ENCODE measurements at regions not wholly inside any gene's neighbourhood (a gene's known extent, or its start where the extent isn't known, plus 50 kb on each side); places are given as distances from the start of the nearest gene placed in this dataset.

DNA sequence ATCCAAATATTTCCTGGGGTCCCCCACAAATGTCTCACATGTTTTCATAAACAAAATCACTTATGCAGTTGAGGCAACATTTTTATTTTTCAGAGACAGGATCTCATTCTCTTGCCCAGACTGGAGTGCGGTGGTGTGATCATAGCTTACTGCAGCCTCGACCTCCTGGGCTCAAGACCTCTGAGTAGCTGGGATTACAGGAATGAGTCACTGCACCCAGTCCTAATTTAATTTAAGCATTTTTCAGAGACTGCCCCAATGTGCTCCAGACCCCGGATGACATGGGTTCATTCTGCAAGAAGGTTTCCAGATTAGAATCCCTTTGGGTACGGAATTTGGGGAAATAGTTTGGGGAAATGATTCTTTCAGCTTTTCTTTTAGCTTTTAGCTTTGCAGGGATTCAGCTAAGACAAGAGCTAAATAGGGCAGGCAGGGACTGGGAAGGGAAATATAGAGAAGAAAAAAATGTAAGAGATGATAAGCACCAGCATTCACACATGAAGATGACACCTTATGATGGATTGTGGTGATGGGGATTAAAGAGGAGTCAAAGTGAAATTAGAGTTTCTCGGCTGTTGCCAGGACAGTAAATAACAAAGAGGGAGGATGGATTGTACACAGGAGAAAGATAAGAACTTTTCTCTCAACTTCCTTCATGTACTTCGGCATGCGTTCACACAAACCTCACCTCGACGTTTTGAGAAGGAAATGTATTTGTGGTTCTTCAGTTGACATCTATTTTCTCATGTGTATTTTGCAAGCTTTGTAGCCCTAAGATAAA lies 169.4 kb upstream of the TAB2 start:
- H3K27me3 ChIP-seq: no peaks in the 10 kb centered on the region
- TF ChIP-seq, protein P1, sequence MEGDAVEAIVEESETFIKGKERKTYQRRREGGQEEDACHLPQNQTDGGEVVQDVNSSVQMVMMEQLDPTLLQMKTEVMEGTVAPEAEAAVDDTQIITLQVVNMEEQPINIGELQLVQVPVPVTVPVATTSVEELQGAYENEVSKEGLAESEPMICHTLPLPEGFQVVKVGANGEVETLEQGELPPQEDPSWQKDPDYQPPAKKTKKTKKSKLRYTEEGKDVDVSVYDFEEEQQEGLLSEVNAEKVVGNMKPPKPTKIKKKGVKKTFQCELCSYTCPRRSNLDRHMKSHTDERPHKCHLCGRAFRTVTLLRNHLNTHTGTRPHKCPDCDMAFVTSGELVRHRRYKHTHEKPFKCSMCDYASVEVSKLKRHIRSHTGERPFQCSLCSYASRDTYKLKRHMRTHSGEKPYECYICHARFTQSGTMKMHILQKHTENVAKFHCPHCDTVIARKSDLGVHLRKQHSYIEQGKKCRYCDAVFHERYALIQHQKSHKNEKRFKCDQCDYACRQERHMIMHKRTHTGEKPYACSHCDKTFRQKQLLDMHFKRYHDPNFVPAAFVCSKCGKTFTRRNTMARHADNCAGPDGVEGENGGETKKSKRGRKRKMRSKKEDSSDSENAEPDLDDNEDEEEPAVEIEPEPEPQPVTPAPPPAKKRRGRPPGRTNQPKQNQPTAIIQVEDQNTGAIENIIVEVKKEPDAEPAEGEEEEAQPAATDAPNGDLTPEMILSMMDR (IDR thresholded peaks at IDR 0.05): no peak
- TF ChIP-seq POLR2A (IDR thresholded peaks at IDR 0.05): no peak
- H3K4me3 ChIP-seq (replicated peaks in 1 of 3): no peak overlapping the region
- H3K9me3 ChIP-seq: no peaks in the 10 kb centered on the region
- no peaks in the 10 kb centered on the region for H3K36me3 ChIP-seq
- no peak overlapping the region for H3K27ac ChIP-seq
- WGBS, 2 donors: 68 to 75% methylated on average over 9 of the region's 9 CpGs
- intact Hi-C loops (cut with DNase I): no loop called here
- no peaks in the 10 kb centered on the region for H3K4me1 ChIP-seq
- no peak for DNase-seq

DNA sequence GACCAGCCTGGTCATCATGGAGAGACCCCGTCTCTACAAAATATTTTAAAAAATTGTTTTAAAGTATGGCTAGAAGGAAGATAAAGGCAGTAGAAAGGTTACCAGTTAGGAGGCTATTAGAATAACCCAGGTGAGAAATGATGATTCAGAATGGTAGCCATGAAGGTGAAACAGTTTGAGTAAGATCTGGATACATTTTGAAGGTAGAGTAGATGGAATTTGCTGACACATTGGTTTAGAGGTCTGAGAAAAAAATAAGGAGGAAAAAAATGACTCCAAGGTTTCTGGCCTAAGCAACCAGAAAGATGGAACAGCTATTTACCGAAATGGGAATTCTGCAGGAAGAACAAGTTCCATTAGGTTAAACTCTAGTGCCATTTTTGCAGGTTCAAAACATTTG lies 167.9 kb upstream of the TAB2 start:
- Histone ChIP-seq H3K4me3 (replicated peaks in 1 of 3) (no peak overlapping the region), H3K36me3 (no peaks in the 10 kb centered on the region), H3K4me1 (no peaks in the 10 kb centered on the region), H3K27ac (no peak overlapping the region), H3K9me3 (no peaks in the 10 kb centered on the region), H3K27me3 (no peaks in the 10 kb centered on the region)
- DNase-seq: no peak
- 97 to 98% methylated on average over 2 of the region's 2 CpGs for WGBS, 2 donors
- TF ChIP-seq POLR2A (IDR thresholded peaks at IDR 0.05): no peak
- TF ChIP-seq, protein P1 (IDR thresholded peaks at IDR 0.05): no peak
- intact Hi-C loops (cut with DNase I): no loop called here

DNA sequence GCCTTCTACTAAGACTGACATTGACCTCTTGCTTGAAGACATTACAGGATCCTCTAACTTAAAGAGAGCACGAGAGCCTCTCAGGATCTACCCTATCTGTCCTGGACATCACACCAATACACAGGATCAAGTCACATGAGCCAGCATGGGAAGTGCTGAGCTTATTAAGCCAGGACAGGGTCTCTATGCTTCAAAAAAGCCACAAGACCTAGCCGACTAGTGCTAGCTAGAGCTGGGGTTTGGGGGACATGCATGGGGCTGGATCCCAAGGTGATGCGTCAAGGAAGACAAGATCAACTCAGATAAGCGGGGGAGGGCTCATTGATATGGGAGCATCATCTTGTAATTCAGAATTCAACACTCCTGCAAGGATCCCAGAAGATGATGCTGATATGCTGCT lies 167.2 kb upstream of the TAB2 start:
- WGBS, 2 donors: 74 to 83% methylated on average over 4 of the region's 4 CpGs

DNA sequence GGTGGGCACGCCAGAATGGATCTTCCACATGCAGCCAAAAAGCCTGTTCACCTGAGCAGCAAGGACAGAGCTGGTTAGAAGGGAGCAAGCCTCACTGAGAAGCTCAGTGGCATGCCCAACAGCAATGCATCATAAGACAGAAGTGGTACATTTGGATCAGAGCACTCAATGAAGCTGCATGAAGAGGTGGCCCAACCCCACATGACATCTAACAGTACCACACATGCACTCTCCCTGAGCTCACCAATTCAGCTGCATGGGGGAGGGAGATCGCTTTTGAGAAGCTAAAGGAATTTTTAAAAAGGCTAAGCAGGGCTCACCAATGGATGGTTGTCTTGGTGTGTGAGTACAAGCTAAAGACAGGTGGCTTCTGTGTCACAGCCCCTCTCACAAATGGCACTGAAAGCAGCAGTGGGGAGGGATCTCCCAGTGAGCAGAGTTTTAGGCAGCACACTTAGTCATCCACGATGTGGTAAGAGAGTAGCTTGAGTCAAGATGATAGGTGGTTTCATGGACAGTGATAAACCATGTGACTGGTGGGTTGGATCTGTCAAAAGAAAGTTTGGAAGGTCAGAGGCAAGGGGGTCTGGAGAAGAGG lies 166.6 kb upstream of the TAB2 start:
- Histone ChIP-seq H3K4me1 (no peaks in the 10 kb centered on the region), H3K9me3 (no peaks in the 10 kb centered on the region), H3K36me3 (no peaks in the 10 kb centered on the region), H3K27me3 (no peaks in the 10 kb centered on the region), H3K4me3 (replicated peaks in 1 of 3) (no peak overlapping the region), H3K27ac (no peak overlapping the region)
- intact Hi-C loops (cut with DNase I): no loop called here
- 86 to 93% methylated on average over 3 of the region's 3 CpGs for WGBS, 2 donors
- DNase-seq: no peak
- TF ChIP-seq, protein P1 (IDR thresholded peaks at IDR 0.05): no peak
- TF ChIP-seq POLR2A (IDR thresholded peaks at IDR 0.05): no peak

More for the DNA sequence above, 167.2 kb upstream of the TAB2 start:
- Histone ChIP-seq H3K27me3 (no peaks in the 10 kb centered on the region), H3K9me3 (no peaks in the 10 kb centered on the region), H3K27ac (no peak overlapping the region), H3K4me3 (replicated peaks in 1 of 3) (no peak overlapping the region), H3K4me1 (no peaks in the 10 kb centered on the region), H3K36me3 (no peaks in the 10 kb centered on the region)
- TF ChIP-seq POLR2A (IDR thresholded peaks at IDR 0.05): no peak
- TF ChIP-seq, protein P1 (IDR thresholded peaks at IDR 0.05): no peak
- intact Hi-C loops (cut with DNase I): no loop called here
- no peak for DNase-seq

DNA sequence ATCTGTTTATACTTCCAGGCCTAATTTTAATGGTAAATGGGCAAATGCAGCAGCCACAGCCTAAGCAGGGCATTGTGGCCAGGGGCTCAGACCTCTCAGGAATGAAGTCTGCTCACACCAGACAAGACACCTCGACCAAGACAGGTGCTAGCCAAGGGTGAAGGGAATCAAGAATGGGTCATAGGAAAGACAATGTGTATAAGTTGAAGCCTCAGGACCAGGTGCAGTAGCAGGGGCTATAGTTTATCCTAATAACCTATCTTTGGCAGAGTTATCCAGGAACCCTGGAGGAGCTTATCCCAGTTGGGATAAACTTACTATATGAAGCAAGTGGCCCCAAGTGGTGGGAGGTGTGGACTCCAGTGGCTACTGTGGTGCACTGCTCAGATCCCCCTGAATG lies 165.0 kb upstream of the TAB2 start:
- H3K4me1 ChIP-seq: no peaks in the 10 kb centered on the region
- H3K9me3 ChIP-seq: no peaks in the 10 kb centered on the region
- 87 to 90% methylated on average over 1 of the region's 1 CpG for WGBS, 2 donors
- H3K4me3 ChIP-seq (replicated peaks in 1 of 3): no peak overlapping the region
- H3K27me3 ChIP-seq: no peaks in the 10 kb centered on the region
- TF ChIP-seq, protein P1 (IDR thresholded peaks at IDR 0.05): no peak
- TF ChIP-seq POLR2A (IDR thresholded peaks at IDR 0.05): no peak
- DNase-seq: no peak
- no peaks in the 10 kb centered on the region for H3K36me3 ChIP-seq
- no peak overlapping the region for H3K27ac ChIP-seq
- intact Hi-C loops (cut with DNase I): no loop called here

Data from thyroid gland (tissue), 4 donors.